ENCODE measurements at regions not wholly inside any gene's neighbourhood (a gene's known extent, or its start where the extent isn't known, plus 50 kb on each side); places are given as distances from the start of the nearest gene placed in this dataset.
"Not testable (repeated sequence)": the region's sequence is repeated elsewhere in the genome, so short reads cannot be mapped to it uniquely, and the experiment has no call there.

DNA sequence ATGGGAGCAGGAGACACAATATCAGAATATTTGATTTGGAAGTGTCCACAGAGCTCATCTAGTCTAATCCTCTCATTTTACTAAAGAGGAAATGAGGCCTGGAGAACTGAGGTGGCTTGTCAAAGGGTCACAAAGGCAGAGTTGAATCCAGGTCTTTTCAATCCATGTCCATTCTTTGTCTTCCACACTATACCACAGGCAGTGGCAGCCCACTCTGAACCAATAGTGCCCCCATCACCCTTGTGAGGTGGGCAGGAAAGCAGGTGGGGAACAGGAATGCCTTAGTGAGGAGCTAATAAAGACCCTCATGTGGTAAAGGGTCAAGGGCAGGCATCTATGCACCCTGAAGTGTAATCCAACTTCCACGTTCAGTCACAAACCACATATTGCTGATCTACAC is 134.8 kb upstream of the EGLN3 start:
- DNase-seq, result no peak

DNA sequence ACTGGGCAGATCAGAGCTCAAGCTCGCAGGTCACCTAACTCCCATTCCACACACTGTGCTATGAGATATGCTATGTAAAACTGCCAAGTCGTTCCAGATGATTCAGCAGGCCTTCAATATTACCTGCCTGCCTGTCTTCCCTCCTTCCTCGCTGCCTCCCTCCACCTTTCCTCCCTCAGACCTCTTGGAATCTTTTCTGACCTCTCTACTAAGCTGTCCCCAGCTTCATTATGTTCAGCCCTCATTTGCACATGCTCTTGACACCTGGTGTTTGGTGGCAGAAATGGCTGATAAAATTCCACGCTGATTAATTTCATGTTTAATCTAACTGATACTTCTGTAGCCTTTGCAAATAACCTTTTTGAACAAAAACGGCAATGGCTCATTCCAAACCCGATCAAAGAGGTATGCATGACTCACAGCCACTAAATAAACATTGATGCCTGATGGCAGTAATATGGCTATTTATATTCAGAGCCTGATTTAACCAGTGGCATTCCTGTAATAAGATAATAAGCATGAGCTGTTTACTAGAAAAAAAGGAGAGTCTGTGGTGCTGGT is 130.8 kb upstream of the EGLN3 start:
- no peak for DNase-seq

DNA sequence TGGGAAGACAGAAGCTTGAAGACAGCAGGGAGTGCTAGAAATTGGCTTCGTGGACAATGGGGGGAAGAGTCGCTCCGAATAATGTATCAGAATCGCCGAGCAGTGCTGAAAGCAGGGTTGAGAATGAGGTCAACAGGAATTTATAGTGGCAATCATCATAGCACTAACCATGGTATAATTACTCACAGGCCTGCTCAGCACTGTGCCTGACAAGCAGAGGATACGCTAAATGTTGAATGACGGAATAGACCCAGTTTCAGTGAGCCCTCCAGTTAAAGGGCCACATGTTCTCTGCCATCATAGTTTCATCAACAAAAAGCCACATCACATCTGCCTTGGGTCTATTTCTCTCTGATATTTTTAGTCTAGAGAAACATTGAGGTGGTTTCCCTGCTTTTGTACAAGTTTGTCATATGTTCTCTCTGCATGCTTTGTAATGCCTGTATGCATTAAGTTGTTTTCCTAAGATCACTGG is 130.3 kb upstream of the EGLN3 start:
- no peak for DNase-seq

- not testable (repeated sequence) for DNase-seq
These were observed 128.8 kb upstream of the EGLN3 start for GRCh38 chr14:34079643-34080042.

DNA sequence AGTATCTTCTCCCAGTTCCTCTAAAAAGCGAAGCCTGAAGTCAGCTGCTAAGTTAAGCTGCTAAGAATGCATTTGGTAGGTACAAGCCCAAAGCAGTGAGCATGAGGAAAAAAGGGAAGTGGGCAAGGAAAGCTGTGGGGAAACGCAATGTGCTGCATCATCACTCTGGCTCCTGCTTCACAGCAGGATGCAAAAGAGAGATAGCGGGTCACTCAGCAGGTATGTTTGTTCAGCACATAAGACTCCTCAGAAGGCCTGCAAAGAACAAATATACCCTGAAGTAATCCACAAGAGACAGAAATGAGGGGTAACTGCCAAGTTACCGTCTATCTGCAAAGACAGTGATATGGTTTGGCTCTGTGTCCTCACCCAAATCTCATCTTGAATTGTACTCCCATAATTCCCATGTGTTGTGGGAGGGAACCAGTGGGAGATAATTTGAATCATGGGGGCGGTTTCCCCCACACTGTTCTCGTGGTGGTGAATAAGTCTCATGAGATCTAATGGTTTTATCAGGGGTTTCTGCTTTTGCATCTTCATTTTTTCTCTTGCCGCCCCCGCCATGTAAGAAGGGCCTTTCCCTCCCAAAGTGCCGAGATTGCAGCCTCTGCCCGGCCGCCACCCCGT is 127.4 kb upstream of the EGLN3 start:
- no peak for DNase-seq

DNA sequence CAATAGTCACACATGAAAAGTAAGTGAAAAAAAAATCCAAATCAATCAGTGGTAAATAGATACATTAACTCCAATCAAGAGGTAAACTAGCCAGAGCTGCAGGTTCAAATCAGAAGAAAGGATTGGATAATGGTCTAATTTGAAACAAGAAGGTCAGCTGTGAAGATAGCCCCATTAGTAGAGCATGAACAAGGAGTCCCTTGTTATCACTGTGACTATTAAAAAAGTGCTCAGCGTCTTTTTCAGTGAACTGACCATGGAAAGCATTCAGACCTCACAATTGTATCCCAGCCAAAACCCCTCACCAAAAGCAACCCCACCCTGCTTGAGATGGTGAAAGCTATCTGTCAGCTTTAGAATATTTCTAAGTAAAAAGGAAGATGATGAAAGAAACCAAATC is 125.0 kb upstream of the EGLN3 start:
- DNase-seq, result no peak

DNA sequence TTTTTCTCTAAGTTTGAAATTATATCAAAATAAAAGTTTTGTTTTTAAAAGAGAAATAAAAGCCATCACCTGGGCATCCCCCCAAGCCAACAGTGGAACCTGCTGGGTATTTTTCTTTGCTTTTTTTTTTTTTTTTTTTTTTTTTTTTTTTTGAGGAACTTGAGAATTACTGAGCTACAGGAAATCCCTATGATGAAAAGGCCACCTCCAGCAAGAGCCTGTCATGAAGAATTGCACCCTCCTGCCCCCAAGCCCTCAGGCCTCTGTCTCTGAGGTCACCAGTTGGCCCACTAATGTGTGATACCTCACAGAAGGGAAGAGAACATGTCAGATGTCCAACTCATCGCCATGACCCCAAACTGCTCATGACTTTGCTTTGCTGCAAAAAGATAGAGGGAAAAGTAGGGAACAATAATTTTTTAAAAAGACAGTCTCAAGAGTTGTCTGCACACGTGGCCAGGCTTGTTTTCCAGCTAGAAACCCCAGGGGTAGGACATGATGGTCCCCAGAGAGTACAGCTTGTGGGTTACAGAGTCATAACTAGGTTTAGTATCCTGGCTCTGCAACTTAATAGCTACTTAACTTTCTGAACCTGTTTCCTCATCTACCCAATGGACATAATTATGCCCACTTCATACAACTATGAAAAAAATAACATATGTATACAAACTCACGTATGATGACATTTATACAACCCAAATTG is 124.3 kb upstream of the EGLN3 start:
- no peak for DNase-seq

DNA sequence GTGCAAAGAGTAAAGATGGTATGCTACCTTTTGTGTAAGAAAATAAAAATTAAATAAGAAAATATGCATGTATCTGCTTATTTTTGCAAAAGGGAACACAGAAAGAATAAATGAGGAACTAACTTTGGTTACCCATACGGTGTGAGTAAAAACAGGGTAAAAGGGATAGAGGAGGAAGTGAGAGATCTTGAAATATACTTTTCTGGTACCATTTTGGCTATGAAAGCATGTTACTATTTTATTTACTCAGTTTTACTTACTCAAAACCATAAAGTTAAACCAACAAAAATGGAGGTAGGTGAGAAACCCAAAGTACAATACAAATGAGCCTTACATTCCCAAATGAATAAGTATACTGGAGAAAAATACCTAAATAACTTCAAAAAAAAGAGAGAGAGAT is 122.0 kb upstream of the EGLN3 start:
- DNase-seq, result no peak

DNA sequence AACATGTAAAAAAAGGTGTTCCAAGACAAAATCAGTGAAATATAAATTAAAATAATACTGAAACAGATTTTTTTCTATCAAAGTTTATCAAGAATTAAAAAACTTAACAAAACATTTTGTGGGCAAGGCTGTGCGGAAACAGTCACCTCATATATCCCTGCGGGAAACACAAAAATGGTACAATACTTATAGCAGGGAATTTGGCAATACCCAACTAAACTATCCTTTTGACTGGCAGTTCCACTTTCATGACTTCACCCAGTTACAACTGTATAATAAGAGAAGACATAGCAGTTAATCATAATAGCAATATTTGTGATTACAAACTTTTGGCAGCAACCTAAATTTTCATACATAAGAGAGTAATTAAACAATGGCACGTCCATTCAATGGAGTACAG is 121.5 kb upstream of the EGLN3 start:
- DNase-seq, result no peak

- no peak for DNase-seq
These were observed 120.1 kb upstream of the EGLN3 start for GRCh38 chr14:34070917-34071407.

- DNase-seq, result no peak
These were observed 119.1 kb upstream of the EGLN3 start for GRCh38 chr14:34069854-34070582.

GRCh38 chr14:34067587-34067986 is 116.7 kb upstream of the EGLN3 start:
- no peak for DNase-seq

- DNase-seq, result no peak
These were observed 115.0 kb upstream of the EGLN3 start for GRCh38 chr14:34065690-34066391.

DNA sequence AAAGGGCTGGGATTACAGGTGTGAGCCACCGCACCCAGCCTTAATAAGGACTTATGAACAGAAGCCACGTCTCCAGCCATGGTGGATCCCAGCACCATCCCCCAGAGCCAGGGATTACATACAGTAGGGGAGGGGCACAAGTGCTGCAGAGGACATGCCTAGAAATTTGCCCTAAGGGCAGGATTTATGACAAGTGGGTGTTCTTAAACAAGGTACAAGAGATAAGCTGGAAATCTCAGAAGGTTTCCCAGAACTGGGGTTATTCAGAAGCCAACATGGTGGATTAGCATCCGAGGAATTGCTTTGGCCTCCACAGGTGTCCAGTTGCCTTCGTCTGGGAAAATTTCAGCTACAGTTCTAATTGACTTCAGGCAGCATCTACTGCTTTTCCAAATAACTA is 114.4 kb upstream of the EGLN3 start:
- no peak for DNase-seq

DNA sequence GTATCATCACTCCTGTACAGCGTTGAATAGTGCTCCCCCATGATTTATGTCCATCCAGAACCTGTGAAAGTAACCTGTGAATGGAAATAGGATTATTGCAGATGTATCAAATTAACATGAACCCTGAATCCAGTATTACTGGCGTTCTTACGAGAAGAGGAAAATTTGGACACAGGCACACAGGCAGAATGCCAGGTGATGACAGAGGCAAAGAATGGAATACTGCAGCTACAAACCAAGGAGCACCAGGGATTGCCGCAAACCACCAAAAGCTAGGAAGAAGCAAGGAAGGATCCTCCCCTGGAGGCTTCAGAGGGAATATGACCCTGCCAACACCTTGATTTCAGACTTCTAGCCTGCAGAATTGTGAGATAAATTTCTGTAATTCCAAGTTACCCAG is 113.5 kb upstream of the EGLN3 start:
- DNase-seq, result no peak

DNA sequence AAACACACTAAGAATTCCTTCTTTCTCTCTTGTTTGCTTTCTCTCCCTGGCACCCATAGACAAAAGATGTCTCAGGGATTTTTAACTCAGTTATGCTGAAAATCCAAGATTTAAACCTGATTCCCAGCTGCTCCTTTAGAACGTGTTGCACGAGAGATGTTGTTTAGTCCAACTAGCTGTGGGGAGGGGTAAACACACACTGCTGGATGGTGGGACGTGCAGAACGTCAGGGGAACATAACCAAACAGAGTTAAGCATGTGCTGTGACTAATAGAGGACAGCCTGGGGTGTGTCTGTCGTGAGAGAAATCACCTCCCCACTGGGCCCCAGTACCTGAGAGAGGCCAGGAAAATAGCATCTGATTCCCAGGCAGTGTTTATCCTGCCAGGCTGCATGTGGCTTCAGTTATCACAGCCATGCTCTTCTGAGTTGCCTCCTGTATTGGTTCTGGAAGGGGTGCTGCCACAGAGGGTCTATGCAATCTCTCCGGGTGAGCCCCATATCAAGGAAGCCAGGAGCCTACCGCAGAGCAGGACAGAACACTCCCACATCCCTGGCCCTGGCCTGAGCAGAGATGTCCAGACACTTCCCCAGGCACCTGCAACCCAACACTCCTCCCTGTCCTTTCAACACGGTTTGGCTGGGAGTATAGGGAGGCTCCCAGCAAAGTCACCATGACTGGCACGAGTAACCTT is 112.7 kb upstream of the EGLN3 start:
- DNase-seq, result no peak

DNA sequence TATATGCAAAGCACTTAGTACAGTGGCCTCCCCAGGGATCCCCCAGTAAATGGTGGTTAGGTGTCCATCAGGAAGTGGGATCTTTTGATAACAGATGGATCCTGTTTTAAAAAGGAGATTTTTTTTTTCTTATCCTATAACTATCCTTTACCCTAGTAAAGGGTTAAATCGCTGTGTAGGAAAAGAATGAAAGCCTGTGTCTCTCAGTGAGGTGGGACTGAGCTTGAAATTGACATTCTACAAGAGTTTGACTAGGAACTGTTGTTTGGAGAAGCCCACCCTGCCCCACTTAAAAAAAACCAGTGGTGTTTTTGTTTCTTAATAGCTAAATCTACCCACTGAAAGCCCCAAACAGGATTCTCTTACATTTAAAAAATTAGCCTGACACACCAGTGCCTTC is 112.2 kb upstream of the EGLN3 start:
- DNase-seq, result no peak

DNA sequence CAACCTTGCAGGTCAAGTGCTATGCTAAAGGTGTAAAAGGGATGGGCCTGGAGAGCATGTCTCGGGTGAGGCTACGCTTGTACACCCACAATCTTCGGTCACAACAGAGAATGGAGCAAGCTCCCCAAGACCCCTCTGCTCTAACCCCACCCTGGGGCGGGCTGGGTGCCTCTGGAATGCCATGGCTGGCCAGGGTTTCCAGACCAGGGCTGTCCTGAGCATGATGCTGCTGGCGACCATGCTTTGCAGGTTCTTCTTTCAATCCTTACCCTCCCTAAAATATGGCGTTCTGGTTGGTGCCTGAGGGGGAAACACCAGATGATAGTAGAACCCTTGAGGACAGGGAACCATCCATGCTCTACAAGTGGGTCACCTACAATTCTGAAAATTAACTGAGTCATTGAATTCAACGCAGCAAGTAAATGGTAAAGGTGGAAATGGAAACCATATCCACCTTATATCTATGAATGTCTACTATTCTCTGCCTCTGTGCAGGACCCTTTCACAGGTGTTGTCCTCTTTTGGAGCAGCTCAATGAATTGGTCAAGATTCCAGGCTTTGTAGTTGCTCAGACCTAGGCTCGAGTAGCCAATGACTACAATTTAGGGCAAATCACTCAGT is 111.6 kb upstream of the EGLN3 start:
- DNase-seq, result no peak

DNA sequence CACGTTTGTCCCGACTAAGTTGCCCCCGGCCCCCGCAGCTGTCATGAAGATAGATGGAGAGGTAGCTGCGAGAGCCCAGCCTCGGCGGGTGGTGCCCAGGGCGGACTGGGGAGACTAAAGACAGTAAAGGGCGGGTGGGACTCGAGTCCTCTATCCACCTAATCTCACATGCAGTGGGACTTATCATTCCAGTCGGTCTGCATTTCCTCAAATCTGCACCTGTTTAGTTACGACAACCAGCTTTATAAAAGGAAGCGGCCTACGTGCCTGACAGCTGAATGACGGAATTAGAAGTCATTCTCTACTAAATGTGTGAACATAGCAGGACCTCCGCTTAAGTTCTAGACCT is 109.8 kb upstream of the EGLN3 start:
- DNase-seq, result no peak

DNA sequence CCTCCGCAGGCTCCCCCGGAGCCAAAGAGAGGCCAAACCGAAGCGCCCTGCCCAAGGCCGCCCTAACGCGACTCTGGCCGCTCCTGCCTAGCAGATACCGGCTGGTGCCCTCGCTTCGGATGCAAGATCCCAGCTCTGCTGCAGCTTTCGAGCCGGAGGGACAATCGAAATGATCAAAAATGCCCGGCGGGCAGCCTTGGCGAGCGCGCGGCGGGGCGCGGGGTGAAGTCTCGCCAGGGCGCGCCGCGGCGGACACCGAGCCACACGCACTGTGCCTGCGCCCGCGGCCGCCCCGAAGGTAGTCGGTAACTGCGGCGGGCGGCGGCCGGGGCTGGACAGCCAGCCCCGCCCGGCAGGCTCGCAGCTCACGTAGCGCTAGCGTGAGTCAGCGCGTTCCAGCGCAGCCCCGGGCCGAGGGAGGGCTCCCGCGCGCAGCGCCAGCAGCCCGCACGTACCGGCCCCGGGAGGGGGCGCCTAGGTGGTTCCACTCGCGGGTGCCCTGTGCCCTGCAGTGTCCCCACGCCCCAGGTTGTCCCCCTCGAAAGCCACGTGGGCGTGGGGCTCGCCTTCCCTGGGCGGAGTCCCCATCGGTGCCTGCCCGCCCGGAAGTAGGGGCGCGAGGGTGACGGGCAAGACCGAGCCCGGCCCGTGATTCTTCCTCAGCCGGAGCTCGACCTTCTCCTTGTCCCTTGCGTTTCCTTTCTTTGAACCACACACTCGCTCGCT is 109.2 kb upstream of the EGLN3 start:
- DNase-seq, result peak; percentile 21
